Neural cell (in vitro differentiated cells): ENCODE measurements at regions not wholly inside any gene's neighbourhood (a gene's known extent, or its start where the extent isn't known, plus 50 kb on each side); places are given as distances from the start of the nearest gene placed in this dataset.

Source experiments
- H2AFZ ChIP-seq: fragments of 200-600, 300-800 bp; sonication (generic), shearing (Covaris generic); 2 replicates; pipeline ENCODE4 v1.6.0; 2014; ENCODE audit warnings: low read depth, mild to moderate bottlenecking, antibody characterized with exemption, low read length, moderate library complexity
- H3F3A ChIP-seq: fragments of 200-600 bp; shearing (Covaris generic); 2 replicates; pipeline ENCODE4 v1.6.1; 2016; ENCODE audit warnings: mild to moderate bottlenecking, moderate library complexity, mixed read lengths, antibody characterized with exemption, low read length; ENCODE audit not compliant: insufficient read depth, poor library complexity, severe bottlenecking
- H3K27ac ChIP-seq: fragments of 200-600, 300-800 bp; sonication (generic), shearing (Covaris generic); 2 replicates; pipeline ENCODE4 v1.5.1; 2014; ENCODE audit warnings: mild to moderate bottlenecking, low read length, moderate library complexity
- H3K27me3 ChIP-seq: fragments of 300-800, 200-600 bp; sonication (generic), shearing (Covaris generic); 2 replicates; pipeline ENCODE4 v1.6.0; 2014; ENCODE audit warnings: mild to moderate bottlenecking, low read depth, low read length, moderate library complexity; ENCODE audit not compliant: insufficient read depth
- H3K36me3 ChIP-seq: fragments of 300-800, 200-600 bp; sonication (generic), shearing (Covaris generic); 2 replicates; pipeline ENCODE4 v1.5.1; 2014; ENCODE audit warnings: mild to moderate bottlenecking, antibody characterized with exemption, low read length, moderate library complexity; ENCODE audit not compliant: insufficient read depth
- H3K4me2 ChIP-seq: fragments of 300-800, 200-600 bp; sonication (generic), shearing (Covaris generic); 2 replicates; pipeline ENCODE4 v1.6.0; 2014; ENCODE audit warnings: mild to moderate bottlenecking, low read length
- H3K4me3 ChIP-seq: fragments of 300-800, 200-600 bp; sonication (generic), shearing (Covaris generic); 2 replicates; pipeline ENCODE4 v1.5.1; 2014; ENCODE audit warnings: mild to moderate bottlenecking, low read length, moderate library complexity
- H3K79me2 ChIP-seq: fragments of 200-600 bp; shearing (Covaris generic); replicated peaks from 2 replicates; pipeline ENCODE4 v1.6.0; 2014; ENCODE audit warnings: mild to moderate bottlenecking, low read length, moderate library complexity; ENCODE audit not compliant: insufficient read depth
- H3K9ac ChIP-seq: fragments of 300-800, 200-600 bp; sonication (generic), shearing (Covaris generic); 2 replicates; pipeline ENCODE4 v1.6.1; 2016; ENCODE audit warnings: mild to moderate bottlenecking, low read length, mixed read lengths
- H3K9me2 ChIP-seq: fragments of 200-600 bp; shearing (Covaris generic); 2 replicates; pipeline ENCODE4 v1.6.1; 2016; ENCODE audit warnings: mild to moderate bottlenecking, low read length, mixed read lengths; ENCODE audit not compliant: insufficient read depth
- H3K9me3 ChIP-seq: fragments of 200-600, 300-800 bp; sonication (generic), shearing (Covaris generic); 2 replicates; pipeline ENCODE4 v1.6.1; 2016; ENCODE audit warnings: mild to moderate bottlenecking, mixed run types, low read length, moderate library complexity, mixed read lengths
- H4K20me1 ChIP-seq: fragments of 200-600 bp; shearing (Covaris generic); 2 replicates; pipeline ENCODE4 v1.6.1; 2016; ENCODE audit warnings: mild to moderate bottlenecking, mixed run types; ENCODE audit not compliant: insufficient read depth
- CTCF ChIP-seq: fragments of 450-650 bp; IDR thresholded peaks from 2 replicates; pipeline ENCODE4 v1.5.1; 2014; ENCODE audit warnings: antibody characterized with exemption, mild to moderate bottlenecking, moderate library complexity; ENCODE audit not compliant: poor library complexity, severe bottlenecking
- EP300 ChIP-seq: fragments of 450-650 bp; conservative IDR thresholded peaks from 2 replicates; pipeline ENCODE4 v1.6.1; 2014; ENCODE audit warnings: antibody characterized with exemption, mild to moderate bottlenecking, moderate library complexity; ENCODE audit not compliant: poor library complexity, severe bottlenecking
- EZH2 ChIP-seq: fragments of 200-600, 300-800 bp; shearing (Covaris generic), sonication (generic); IDR thresholded peaks from 2 replicates; pipeline ENCODE4 v1.6.1; 2014; ENCODE audit warnings: antibody characterized with exemption, low read length, borderline replicate concordance, mild to moderate bottlenecking; ENCODE audit not compliant: insufficient read depth, poor library complexity, severe bottlenecking
- MXI1 ChIP-seq: fragments of 450-650 bp; conservative IDR thresholded peaks from 2 replicates; pipeline ENCODE4 v1.6.1; 2014; ENCODE audit warnings: antibody characterized with exemption, mild to moderate bottlenecking; ENCODE audit not compliant: poor library complexity, severe bottlenecking
- POLR2AphosphoS5 ChIP-seq: IDR thresholded peaks from 2 replicates; pipeline ENCODE4 v1.6.1; 2012
- RAD21 ChIP-seq: fragments of 450-650 bp; conservative IDR thresholded peaks from 2 replicates; pipeline ENCODE4 v1.6.1; 2014; ENCODE audit warnings: antibody characterized with exemption, mild to moderate bottlenecking, moderate library complexity
- SMC3 ChIP-seq: fragments of 450-650 bp; conservative IDR thresholded peaks from 2 replicates; pipeline ENCODE4 v1.6.1; 2014; ENCODE audit warnings: antibody characterized with exemption, mild to moderate bottlenecking, moderate library complexity; ENCODE audit not compliant: poor library complexity
- TAF1 ChIP-seq: IDR thresholded peaks from 2 replicates; pipeline ENCODE4 v1.6.1; 2012; ENCODE audit warnings: low read depth
- TF ChIP-seq, protein P1 (sequence below): IDR thresholded peaks from 2 replicates; pipeline ENCODE4 v1.6.1; 2012; ENCODE audit warnings: borderline replicate concordance

DNA sequence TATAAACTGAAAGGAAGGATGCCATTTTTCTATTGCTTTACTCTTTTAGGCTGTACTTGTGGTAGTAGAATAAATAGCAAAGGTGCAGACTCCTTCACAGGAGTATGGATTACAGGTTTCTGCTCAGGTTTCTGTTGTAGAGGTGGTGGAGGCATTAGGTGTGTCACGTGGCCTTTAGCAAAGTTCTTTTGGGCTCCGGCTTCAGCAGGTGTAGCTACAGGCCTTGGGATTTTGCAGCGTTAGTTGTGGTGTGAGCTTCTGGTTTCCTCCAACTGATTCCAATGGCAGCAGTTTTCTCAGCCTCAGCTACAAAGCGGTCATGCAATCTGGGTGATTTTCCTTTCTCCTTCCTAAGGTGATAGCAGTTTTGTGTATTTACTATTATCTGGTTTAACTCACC is 255.8 kb upstream of the GK2 start:
- Histone ChIP-seq H3K27ac (no peak overlapping the region), H3K4me3 (no peak overlapping the region), H3F3A (no peaks in the 10 kb centered on the region), H3K4me2 (no peak overlapping the region), H3K9me3 (no peaks in the 10 kb centered on the region), H3K79me2 (no peaks in the 10 kb centered on the region), H3K36me3 (no peaks in the 10 kb centered on the region), H2AFZ (no peak overlapping the region), H4K20me1 (no peaks in the 10 kb centered on the region), H3K9me2 (no peaks in the 10 kb centered on the region), H3K27me3 (no peaks in the 10 kb centered on the region), H3K9ac (no peak overlapping the region)
- TF ChIP-seq TAF1: no peak
- no peak for TF ChIP-seq SMC3
- no peak for TF ChIP-seq EP300
- no peak for TF ChIP-seq EZH2
- TF ChIP-seq MXI1: no peak
- TF ChIP-seq, protein P1, sequence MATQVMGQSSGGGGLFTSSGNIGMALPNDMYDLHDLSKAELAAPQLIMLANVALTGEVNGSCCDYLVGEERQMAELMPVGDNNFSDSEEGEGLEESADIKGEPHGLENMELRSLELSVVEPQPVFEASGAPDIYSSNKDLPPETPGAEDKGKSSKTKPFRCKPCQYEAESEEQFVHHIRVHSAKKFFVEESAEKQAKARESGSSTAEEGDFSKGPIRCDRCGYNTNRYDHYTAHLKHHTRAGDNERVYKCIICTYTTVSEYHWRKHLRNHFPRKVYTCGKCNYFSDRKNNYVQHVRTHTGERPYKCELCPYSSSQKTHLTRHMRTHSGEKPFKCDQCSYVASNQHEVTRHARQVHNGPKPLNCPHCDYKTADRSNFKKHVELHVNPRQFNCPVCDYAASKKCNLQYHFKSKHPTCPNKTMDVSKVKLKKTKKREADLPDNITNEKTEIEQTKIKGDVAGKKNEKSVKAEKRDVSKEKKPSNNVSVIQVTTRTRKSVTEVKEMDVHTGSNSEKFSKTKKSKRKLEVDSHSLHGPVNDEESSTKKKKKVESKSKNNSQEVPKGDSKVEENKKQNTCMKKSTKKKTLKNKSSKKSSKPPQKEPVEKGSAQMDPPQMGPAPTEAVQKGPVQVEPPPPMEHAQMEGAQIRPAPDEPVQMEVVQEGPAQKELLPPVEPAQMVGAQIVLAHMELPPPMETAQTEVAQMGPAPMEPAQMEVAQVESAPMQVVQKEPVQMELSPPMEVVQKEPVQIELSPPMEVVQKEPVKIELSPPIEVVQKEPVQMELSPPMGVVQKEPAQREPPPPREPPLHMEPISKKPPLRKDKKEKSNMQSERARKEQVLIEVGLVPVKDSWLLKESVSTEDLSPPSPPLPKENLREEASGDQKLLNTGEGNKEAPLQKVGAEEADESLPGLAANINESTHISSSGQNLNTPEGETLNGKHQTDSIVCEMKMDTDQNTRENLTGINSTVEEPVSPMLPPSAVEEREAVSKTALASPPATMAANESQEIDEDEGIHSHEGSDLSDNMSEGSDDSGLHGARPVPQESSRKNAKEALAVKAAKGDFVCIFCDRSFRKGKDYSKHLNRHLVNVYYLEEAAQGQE: no peak
- no peak for TF ChIP-seq POLR2AphosphoS5
- TF ChIP-seq RAD21: no peak
- TF ChIP-seq CTCF: no peak

GRCh38 chr4:79663141-79663540 is 255.1 kb upstream of the GK2 start:
- no peaks in the 10 kb centered on the region for H3K36me3 ChIP-seq
- no peak overlapping the region for H3K27ac ChIP-seq
- H3K4me3 ChIP-seq: no peak overlapping the region
- no peak overlapping the region for H2AFZ ChIP-seq
- H3K9me2 ChIP-seq: no peaks in the 10 kb centered on the region
- TF ChIP-seq CTCF (no peak), EP300 (no peak), EZH2 (no peak), SMC3 (no peak), POLR2AphosphoS5 (no peak), TAF1 (no peak), RAD21 (no peak), MXI1 (no peak)
- TF ChIP-seq, protein P1: no peak
- H3K4me2 ChIP-seq: no peak overlapping the region
- no peaks in the 10 kb centered on the region for H3K27me3 ChIP-seq
- H3K9ac ChIP-seq: no peak overlapping the region
- H3F3A ChIP-seq: no peaks in the 10 kb centered on the region
- H4K20me1 ChIP-seq: no peaks in the 10 kb centered on the region
- H3K79me2 ChIP-seq: no peaks in the 10 kb centered on the region
- H3K9me3 ChIP-seq: no peaks in the 10 kb centered on the region
